ENCODE measurements at regions not wholly inside any gene's neighbourhood (a gene's known extent, or its start where the extent isn't known, plus 50 kb on each side); places are given as distances from the start of the nearest gene placed in this dataset.
"Not testable (repeated sequence)": the region's sequence is repeated elsewhere in the genome, so short reads cannot be mapped to it uniquely, and the experiment has no call there.

- H3K36me3 ChIP-seq (ENCODE audit: control insufficient read depth, insufficient read depth, low read length, severe bottlenecking): no peaks in the 10 kb centered on the region
- no peak overlapping the region for H3K4me3 ChIP-seq (ENCODE audit: low read length)
- peaks cover 5% of the 10 kb centered on the region for H3K9me3 ChIP-seq (ENCODE audit: control insufficient read depth, low read length)
- H3K4me1 ChIP-seq (ENCODE audit: control insufficient read depth, insufficient read depth, low read length): peaks cover 8% of the 10 kb centered on the region
- H3K27me3 ChIP-seq (replicated peaks; ENCODE audit: control insufficient read depth, insufficient read depth, low read length): no peaks in the 10 kb centered on the region
- no peak overlapping the region for H3K9ac ChIP-seq (ENCODE audit: low read length)
- DNase-seq (ENCODE audit: low read depth): no peak
Measured at GRCh38 chrX:8048466-8048865, 121.3 kb upstream of the PNPLA4 start.

GRCh38 chrX:8044947-8045346 is 117.7 kb upstream of the PNPLA4 start:
- no peak for DNase-seq (ENCODE audit: low read depth)
- Histone ChIP-seq H3K4me3 (ENCODE audit: low read length) (no peak overlapping the region), H3K4me1 (ENCODE audit: control insufficient read depth, insufficient read depth, low read length) (peaks cover 7% of the 10 kb centered on the region), H3K9me3 (ENCODE audit: control insufficient read depth, low read length) (peaks cover 5% of the 10 kb centered on the region), H3K36me3 (ENCODE audit: control insufficient read depth, insufficient read depth, low read length, severe bottlenecking) (no peaks in the 10 kb centered on the region), H3K9ac (ENCODE audit: low read length) (no peak overlapping the region), H3K27me3 (replicated peaks; ENCODE audit: control insufficient read depth, insufficient read depth, low read length) (no peaks in the 10 kb centered on the region)

- H3K27me3 ChIP-seq (replicated peaks; ENCODE audit: control insufficient read depth, insufficient read depth, low read length): no peaks in the 10 kb centered on the region
- DNase-seq (ENCODE audit: low read depth): no peak
- H3K9ac ChIP-seq (ENCODE audit: low read length): no peak overlapping the region
- H3K36me3 ChIP-seq (ENCODE audit: control insufficient read depth, insufficient read depth, low read length, severe bottlenecking): no peaks in the 10 kb centered on the region
- peaks cover under 1% of the 10 kb centered on the region for H3K4me1 ChIP-seq (ENCODE audit: control insufficient read depth, insufficient read depth, low read length)
- H3K4me3 ChIP-seq (ENCODE audit: low read length): no peak overlapping the region
- peaks cover 5% of the 10 kb centered on the region for H3K9me3 ChIP-seq (ENCODE audit: control insufficient read depth, low read length)
Measured at GRCh38 chrX:8043546-8043945, 116.3 kb upstream of the PNPLA4 start.

GRCh38 chrX:8043121-8043520 is 115.9 kb upstream of the PNPLA4 start:
- no peaks in the 10 kb centered on the region for H3K27me3 ChIP-seq (replicated peaks; ENCODE audit: control insufficient read depth, insufficient read depth, low read length)
- no peaks in the 10 kb centered on the region for H3K36me3 ChIP-seq (ENCODE audit: control insufficient read depth, insufficient read depth, low read length, severe bottlenecking)
- no peak for DNase-seq (ENCODE audit: low read depth)
- H3K4me3 ChIP-seq (ENCODE audit: low read length): no peak overlapping the region
- no peak overlapping the region for H3K9ac ChIP-seq (ENCODE audit: low read length)
- H3K4me1 ChIP-seq (ENCODE audit: control insufficient read depth, insufficient read depth, low read length): no peaks in the 10 kb centered on the region
- peaks cover 5% of the 10 kb centered on the region for H3K9me3 ChIP-seq (ENCODE audit: control insufficient read depth, low read length)

- no peak for DNase-seq (ENCODE audit: low read depth)
- H3K4me1 ChIP-seq (ENCODE audit: control insufficient read depth, insufficient read depth, low read length): no peaks in the 10 kb centered on the region
Measured at GRCh38 chrX:8042304-8042703, 115.1 kb upstream of the PNPLA4 start.

GRCh38 chrX:8039711-8040110 is 112.5 kb upstream of the PNPLA4 start:
- H3K9ac ChIP-seq (ENCODE audit: low read length); H3K27me3 ChIP-seq (replicated peaks; ENCODE audit: control insufficient read depth, insufficient read depth, low read length); H3K4me3 ChIP-seq (ENCODE audit: low read length); H3K36me3 ChIP-seq (ENCODE audit: control insufficient read depth, insufficient read depth, low read length, severe bottlenecking); DNase-seq (ENCODE audit: low read depth); H3K9me3 ChIP-seq (ENCODE audit: control insufficient read depth, low read length); H3K4me1 ChIP-seq (ENCODE audit: control insufficient read depth, insufficient read depth, low read length): not testable (repeated sequence)

More at GRCh38 chrX:8042304-8042703, 115.1 kb upstream of the PNPLA4 start:
- Histone ChIP-seq H3K9me3 (ENCODE audit: control insufficient read depth, low read length) (peaks cover 5% of the 10 kb centered on the region), H3K27me3 (replicated peaks; ENCODE audit: control insufficient read depth, insufficient read depth, low read length) (no peaks in the 10 kb centered on the region), H3K36me3 (ENCODE audit: control insufficient read depth, insufficient read depth, low read length, severe bottlenecking) (no peaks in the 10 kb centered on the region), H3K4me3 (ENCODE audit: low read length) (no peak overlapping the region), H3K9ac (ENCODE audit: low read length) (no peak overlapping the region)

GRCh38 chrX:8037593-8038348 is 110.6 kb upstream of the PNPLA4 start:
- Histone ChIP-seq H3K9me3 (ENCODE audit: control insufficient read depth, low read length) (no peaks in the 10 kb centered on the region), H3K36me3 (ENCODE audit: control insufficient read depth, insufficient read depth, low read length, severe bottlenecking) (no peaks in the 10 kb centered on the region), H3K4me1 (ENCODE audit: control insufficient read depth, insufficient read depth, low read length) (no peaks in the 10 kb centered on the region), H3K27me3 (replicated peaks; ENCODE audit: control insufficient read depth, insufficient read depth, low read length) (no peaks in the 10 kb centered on the region), H3K9ac (ENCODE audit: low read length) (no peak overlapping the region), H3K4me3 (ENCODE audit: low read length) (peak overlapping the region; percentile 59)
- no peak for DNase-seq (ENCODE audit: low read depth)

- no peaks in the 10 kb centered on the region for H3K4me1 ChIP-seq (ENCODE audit: control insufficient read depth, insufficient read depth, low read length)
- H3K9me3 ChIP-seq (ENCODE audit: control insufficient read depth, low read length): no peaks in the 10 kb centered on the region
- H3K9ac ChIP-seq (ENCODE audit: low read length): no peak overlapping the region
Measured at GRCh38 chrX:8036914-8037313, 109.7 kb upstream of the PNPLA4 start.

GRCh38 chrX:8034058-8034457 is 106.8 kb upstream of the PNPLA4 start:
- no peaks in the 10 kb centered on the region for H3K9me3 ChIP-seq (ENCODE audit: control insufficient read depth, low read length)
- no peak overlapping the region for H3K4me3 ChIP-seq (ENCODE audit: low read length)
- H3K36me3 ChIP-seq (ENCODE audit: control insufficient read depth, insufficient read depth, low read length, severe bottlenecking): no peaks in the 10 kb centered on the region
- no peak overlapping the region for H3K9ac ChIP-seq (ENCODE audit: low read length)
- peaks cover 2% of the 10 kb centered on the region for H3K27me3 ChIP-seq (replicated peaks; ENCODE audit: control insufficient read depth, insufficient read depth, low read length)
- no peak for DNase-seq (ENCODE audit: low read depth)
- H3K4me1 ChIP-seq (ENCODE audit: control insufficient read depth, insufficient read depth, low read length): no peaks in the 10 kb centered on the region

More at GRCh38 chrX:8036914-8037313, 109.7 kb upstream of the PNPLA4 start:
- no peaks in the 10 kb centered on the region for H3K36me3 ChIP-seq (ENCODE audit: control insufficient read depth, insufficient read depth, low read length, severe bottlenecking)
- no peak overlapping the region for H3K4me3 ChIP-seq (ENCODE audit: low read length)
- no peak for DNase-seq (ENCODE audit: low read depth)
- no peaks in the 10 kb centered on the region for H3K27me3 ChIP-seq (replicated peaks; ENCODE audit: control insufficient read depth, insufficient read depth, low read length)

GRCh38 chrX:8033175-8033574 is 106.0 kb upstream of the PNPLA4 start:
- Histone ChIP-seq H3K9ac (ENCODE audit: low read length) (no peak overlapping the region), H3K9me3 (ENCODE audit: control insufficient read depth, low read length) (no peaks in the 10 kb centered on the region), H3K4me1 (ENCODE audit: control insufficient read depth, insufficient read depth, low read length) (no peaks in the 10 kb centered on the region), H3K4me3 (ENCODE audit: low read length) (no peak overlapping the region), H3K27me3 (replicated peaks; ENCODE audit: control insufficient read depth, insufficient read depth, low read length) (peaks cover 2% of the 10 kb centered on the region), H3K36me3 (ENCODE audit: control insufficient read depth, insufficient read depth, low read length, severe bottlenecking) (no peaks in the 10 kb centered on the region)
- DNase-seq (ENCODE audit: low read depth): no peak

GRCh38 chrX:8030361-8030760 is 103.1 kb upstream of the PNPLA4 start:
- Histone ChIP-seq H3K9ac (ENCODE audit: low read length) (no peak overlapping the region), H3K36me3 (ENCODE audit: control insufficient read depth, insufficient read depth, low read length, severe bottlenecking) (no peaks in the 10 kb centered on the region), H3K4me3 (ENCODE audit: low read length) (no peak overlapping the region), H3K9me3 (ENCODE audit: control insufficient read depth, low read length) (no peaks in the 10 kb centered on the region), H3K4me1 (ENCODE audit: control insufficient read depth, insufficient read depth, low read length) (no peaks in the 10 kb centered on the region), H3K27me3 (replicated peaks; ENCODE audit: control insufficient read depth, insufficient read depth, low read length) (peaks cover 2% of the 10 kb centered on the region)
- no peak for DNase-seq (ENCODE audit: low read depth)

- H3K4me3 ChIP-seq (ENCODE audit: low read length): no peak overlapping the region
- no peak for DNase-seq (ENCODE audit: low read depth)
- no peak overlapping the region for H3K9ac ChIP-seq (ENCODE audit: low read length)
Measured at GRCh38 chrX:8027827-8028226, 100.6 kb upstream of the PNPLA4 start.

More at GRCh38 chrX:8027827-8028226, 100.6 kb upstream of the PNPLA4 start:
- H3K27me3 ChIP-seq (replicated peaks; ENCODE audit: control insufficient read depth, insufficient read depth, low read length): peaks cover 2% of the 10 kb centered on the region
- no peaks in the 10 kb centered on the region for H3K4me1 ChIP-seq (ENCODE audit: control insufficient read depth, insufficient read depth, low read length)
- no peaks in the 10 kb centered on the region for H3K9me3 ChIP-seq (ENCODE audit: control insufficient read depth, low read length)
- no peaks in the 10 kb centered on the region for H3K36me3 ChIP-seq (ENCODE audit: control insufficient read depth, insufficient read depth, low read length, severe bottlenecking)
